IMR-90 (cell line): ENCODE measurements at regions not wholly inside any gene's neighbourhood (a gene's known extent, or its start where the extent isn't known, plus 50 kb on each side); places are given as distances from the start of the nearest gene placed in this dataset.

Source experiments
- ATAC-seq: fragments of 200-7000 bp; cut with Tn5 transposase; 2 replicates; pipeline ENCODE4 v1.9.1; 2020; ENCODE audit warnings: low read depth, mild to moderate bottlenecking, moderate library complexity
- BruUV-seq: library from RNA; stranded (reverse); fragments of 400-500 nt; replicated peaks from 2 replicates; lab custom pipeline; 2021; lab: Mats Ljungman, UMichigan
- CTCF ChIA-PET: fragments of 300-600 bp; formaldehyde crosslinking; extraction: SDS; loops from one replicate; lab custom pipeline; 2021; ENCODE audit warnings: antibody characterized with exemption; lab: Yijun Ruan, JAX
- POLR2A ChIA-PET: fragments of 300-600 bp; sonication (Branson Sonifier 250); formaldehyde crosslinking; loops from one replicate; lab custom pipeline; 2022; ENCODE audit warnings: antibody characterized with exemption; ENCODE audit not compliant: unreplicated experiment; lab: Charles Lee
- DNase-seq: peaks from one replicate; pipeline ENCODE4 v3.0.0; 2013
- H2AFZ ChIP-seq: replicated peaks from 2 replicates; pipeline ENCODE3; 2013; ENCODE audit warnings: low read length, mild to moderate bottlenecking; ENCODE audit not compliant: poor library complexity
- H2AK5ac ChIP-seq: 2 replicates; pipeline ENCODE4 v1.6.1; 2013; ENCODE audit warnings: low read depth, low read length, inconsistent platforms
- H2AK9ac ChIP-seq: replicated peaks from 2 replicates; pipeline ENCODE3; 2013; ENCODE audit warnings: mild to moderate bottlenecking, low read depth, low read length, moderate library complexity; ENCODE audit not compliant: poor library complexity
- H2BK120ac ChIP-seq: 2 replicates; pipeline ENCODE4 v1.6.1; 2013; ENCODE audit warnings: low read depth, low read length, inconsistent platforms
- H2BK15ac ChIP-seq: 3 replicates; pipeline ENCODE4 v1.6.1; 2013; ENCODE audit warnings: low read depth, low read length, inconsistent platforms
- H2BK20ac ChIP-seq: 2 replicates; pipeline ENCODE4 v1.6.1; 2013; ENCODE audit warnings: low read depth, mild to moderate bottlenecking, inconsistent platforms, low read length, moderate library complexity
- H2BK5ac ChIP-seq: 2 replicates; pipeline ENCODE4 v1.6.1; 2013; ENCODE audit warnings: mild to moderate bottlenecking, low read depth, low read length, inconsistent platforms; ENCODE audit not compliant: poor library complexity, severe bottlenecking
- H3K14ac ChIP-seq: replicated peaks from 2 replicates; pipeline ENCODE4 v1.6.1; 2013; ENCODE audit warnings: low read depth, low read length, inconsistent platforms
- H3K18ac ChIP-seq: 2 replicates; pipeline ENCODE4 v1.6.1; 2013; ENCODE audit warnings: low read depth, low read length, control low read depth
- H3K23ac ChIP-seq: 2 replicates; pipeline ENCODE4 v1.6.1; 2013; ENCODE audit warnings: low read depth, low read length, inconsistent platforms
- H3K27ac ChIP-seq: 2 replicates; pipeline ENCODE4 v1.5.1; 2013; ENCODE audit warnings: mild to moderate bottlenecking, control low read depth, low read length; ENCODE audit not compliant: insufficient read depth
- H3K27me3 ChIP-seq: 2 replicates; pipeline ENCODE4 v1.6.1; 2013; ENCODE audit warnings: low read length; ENCODE audit not compliant: control insufficient read depth, insufficient read depth
- H3K36me3 ChIP-seq: 2 replicates; pipeline ENCODE4 v1.6.1; 2013; ENCODE audit warnings: low read length, mixed read lengths; ENCODE audit not compliant: control insufficient read depth, insufficient read depth
- H3K4ac ChIP-seq: 2 replicates; pipeline ENCODE4 v1.6.1; 2013; ENCODE audit warnings: low read depth, low read length, inconsistent platforms
- H3K4me1 ChIP-seq: 2 replicates; pipeline ENCODE4 v1.6.1; 2013; ENCODE audit warnings: low read length, mixed read lengths; ENCODE audit not compliant: control insufficient read depth, insufficient read depth
- H3K4me2 ChIP-seq: 2 replicates; pipeline ENCODE4 v1.6.1; 2013; ENCODE audit warnings: low read depth, mild to moderate bottlenecking, control low read depth, low read length, moderate library complexity
- H3K4me3 ChIP-seq: 2 replicates; pipeline ENCODE4 v1.5.1; 2013; ENCODE audit warnings: low read depth, mild to moderate bottlenecking, control low read depth, low read length, moderate library complexity; ENCODE audit not compliant: insufficient read depth
- H3K56ac ChIP-seq: 2 replicates; pipeline ENCODE4 v1.6.1; 2013; ENCODE audit warnings: low read length, inconsistent platforms; ENCODE audit not compliant: insufficient read depth; ENCODE audit errors: extremely low read depth
- H3K79me1 ChIP-seq, 2 experiments: 2 replicates each; pipeline ENCODE4 v1.6.1; 2013; ENCODE audit warnings: low read length in 2 of 2, inconsistent platforms in 1 of 2, low read depth in 1 of 2
- H3K9ac ChIP-seq: 2 replicates; pipeline ENCODE4 v1.6.1; 2013; ENCODE audit warnings: low read depth, low read length, control low read depth
- H3K9me1 ChIP-seq: 2 replicates; pipeline ENCODE4 v1.6.1; 2013; ENCODE audit warnings: low read length, inconsistent platforms; ENCODE audit not compliant: insufficient read depth
- H3K9me3 ChIP-seq: 2 replicates; pipeline ENCODE4 v1.6.1; 2013; ENCODE audit warnings: low read length; ENCODE audit not compliant: control insufficient read depth, insufficient read depth
- H4K20me1 ChIP-seq: 2 replicates; pipeline ENCODE4 v1.6.1; 2013; ENCODE audit warnings: low read length, inconsistent platforms; ENCODE audit not compliant: insufficient read depth
- H4K5ac ChIP-seq: 2 replicates; pipeline ENCODE4 v1.6.1; 2013; ENCODE audit warnings: mild to moderate bottlenecking, low read depth, low read length, control low read depth
- H4K8ac ChIP-seq, 2 experiments: 2 replicates each; pipeline ENCODE4 v1.6.1; 2013; ENCODE audit warnings: low read depth in 2 of 2, low read length in 2 of 2, control low read depth in 1 of 2, inconsistent platforms in 1 of 2
- H4K91ac ChIP-seq: 2 replicates; pipeline ENCODE4 v1.6.1; 2013; ENCODE audit warnings: low read depth, low read length, inconsistent platforms; ENCODE audit not compliant: insufficient read depth
- BHLHE40 ChIP-seq: fragments of 150-350 bp; IDR thresholded peaks from 2 replicates; pipeline ENCODE4 v1.6.1; 2016; ENCODE audit warnings: mild to moderate bottlenecking, low read depth, low read length
- CEBPB ChIP-seq: IDR thresholded peaks from 2 replicates; pipeline ENCODE4 v1.6.1; 2012; ENCODE audit warnings: low read depth, low read length, improper control_type of control experiment
- MXI1 ChIP-seq: IDR thresholded peaks from 2 replicates; pipeline ENCODE4 v1.6.1; 2012; ENCODE audit warnings: low read depth, mild to moderate bottlenecking, low read length, moderate library complexity, borderline replicate concordance
- NFE2L2 ChIP-seq: fragments of 150-350 bp; IDR thresholded peaks from 2 replicates; pipeline ENCODE4 v1.6.1; 2016; ENCODE audit warnings: low read depth, mild to moderate bottlenecking, low read length
- POLR2A ChIP-seq: IDR thresholded peaks from 2 replicates; pipeline ENCODE4 v1.6.1; 2012; ENCODE audit warnings: mild to moderate bottlenecking, low read depth, low read length
- RAD21 ChIP-seq: IDR thresholded peaks from 2 replicates; pipeline ENCODE4 v1.6.1; 2012; ENCODE audit warnings: low read length, improper control_type of control experiment
- RCOR1 ChIP-seq: IDR thresholded peaks from 2 replicates; pipeline ENCODE4 v1.6.1; 2012; ENCODE audit warnings: mild to moderate bottlenecking, low read length, improper control_type of control experiment; ENCODE audit not compliant: insufficient replicate concordance
- RFX5 ChIP-seq: IDR thresholded peaks from 2 replicates; pipeline ENCODE4 v1.8.0; 2012; ENCODE audit warnings: low read depth, mild to moderate bottlenecking, low read length, moderate library complexity
- WGBS, 2 experiments: methylation state at CpG; one replicate each; pipeline versions ENCODE4 v1.1.5 to v1.1.7; 2013; ENCODE audit warnings: missing lambda C conversion rate in 2 of 2; ENCODE audit not compliant: insufficient read length in 1 of 2; ENCODE audit errors: extremely low coverage in 2 of 2; 5-methylcytosine and 5-hydroxymethylcytosine counted together
- dilution Hi-C: fragments of 300-500 bp; cut with HindIII; formaldehyde crosslinking; loops from one replicate; pipeline ENCODE4 v1.14.3; 2018; ENCODE audit warnings: low sequenced_read_pairs; ENCODE audit not compliant: unreplicated experiment
- in situ Hi-C: fragments of 300-500 bp; cut with MboI; formaldehyde crosslinking; loops from 3 replicates; pipeline ENCODE4 v1.14.3; 2019; ENCODE audit warnings: low sequenced_read_pairs, inconsistent platforms, mixed read lengths
- intact Hi-C: fragments of 100-400 bp; cut with micrococcal nuclease; formaldehyde crosslinking; loops from 2 replicates; pipeline ENCODE4 v1.10.0; 2022
- TF ChIP-seq, protein P1 (sequence below): fragments of 150-350 bp; IDR thresholded peaks from 2 replicates; pipeline ENCODE4 v1.6.1; 2016; ENCODE audit warnings: low read depth, mild to moderate bottlenecking, low read length, moderate library complexity, borderline replicate concordance

DNA sequence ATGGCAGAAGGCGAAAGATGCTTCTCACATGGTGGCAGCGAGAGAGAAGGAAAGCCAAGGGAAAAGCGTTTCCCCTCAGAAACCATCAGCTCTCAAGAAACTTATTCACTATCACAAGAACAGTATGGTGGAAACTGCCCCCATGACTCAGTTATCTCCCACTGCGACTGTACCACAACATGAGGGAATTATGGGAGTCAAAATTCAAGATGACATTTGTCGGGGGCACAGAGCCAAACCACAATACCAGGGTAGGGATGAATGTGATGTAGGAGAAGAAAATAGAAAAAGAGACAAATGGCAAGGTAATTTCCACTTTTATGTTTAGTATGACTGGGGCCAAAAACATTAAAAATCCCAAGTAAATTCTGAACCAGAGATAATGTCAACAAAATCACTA lies 216.8 kb downstream of the TRIM36 start:
- Histone ChIP-seq H3K36me3 (no peaks in the 10 kb centered on the region), H4K20me1 (no peaks in the 10 kb centered on the region), H2AK5ac (no peak overlapping the region), H2BK20ac (no peak overlapping the region), H3K27ac (no peak overlapping the region), H3K9me3 (peaks cover 2% of the 10 kb centered on the region; the same call in 1 of the 2 replicates), H2AFZ (no peak overlapping the region), H3K79me1 (no peaks in the 10 kb centered on the region), H2BK5ac (no peak overlapping the region), H4K91ac (no peak overlapping the region), H3K9ac (no peak overlapping the region), H3K56ac (no peak overlapping the region), H3K14ac (no peak overlapping the region), H3K4me3 (no peak overlapping the region), H3K4me2 (no peak overlapping the region), H3K9me1 (no peaks in the 10 kb centered on the region), H3K23ac (no peak overlapping the region), H3K4ac (no peak overlapping the region), H2BK15ac (no peak overlapping the region), H3K18ac (no peak overlapping the region), H2AK9ac (no peak overlapping the region), H2BK120ac (no peak overlapping the region), H3K27me3 (no peaks in the 10 kb centered on the region), H4K5ac (no peak overlapping the region), H3K4me1 (no peaks in the 10 kb centered on the region), H4K8ac (no peak overlapping the region)
- no CpG with 5 or more reads among the region's 5 CpGs for WGBS, 2 experiments
- dilution Hi-C loops (no loop called here), intact Hi-C loops (no loop called here), in situ Hi-C loops (no loop called here)
- BruUV-seq, result no TSS peak
- TF ChIP-seq NFE2L2, result no peak
- no peak for TF ChIP-seq RAD21
- TF ChIP-seq POLR2A, result no peak
- TF ChIP-seq RCOR1, result no peak
- TF ChIP-seq, protein P1, sequence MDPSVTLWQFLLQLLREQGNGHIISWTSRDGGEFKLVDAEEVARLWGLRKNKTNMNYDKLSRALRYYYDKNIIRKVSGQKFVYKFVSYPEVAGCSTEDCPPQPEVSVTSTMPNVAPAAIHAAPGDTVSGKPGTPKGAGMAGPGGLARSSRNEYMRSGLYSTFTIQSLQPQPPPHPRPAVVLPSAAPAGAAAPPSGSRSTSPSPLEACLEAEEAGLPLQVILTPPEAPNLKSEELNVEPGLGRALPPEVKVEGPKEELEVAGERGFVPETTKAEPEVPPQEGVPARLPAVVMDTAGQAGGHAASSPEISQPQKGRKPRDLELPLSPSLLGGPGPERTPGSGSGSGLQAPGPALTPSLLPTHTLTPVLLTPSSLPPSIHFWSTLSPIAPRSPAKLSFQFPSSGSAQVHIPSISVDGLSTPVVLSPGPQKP, result no peak
- TF ChIP-seq RFX5, result no peak
- no peak for TF ChIP-seq BHLHE40
- no peak for TF ChIP-seq CEBPB
- no peak for TF ChIP-seq MXI1
- ChIA-PET CTCF (no interaction called here), POLR2A (no interaction called here)
- DNase-seq (no peak), ATAC-seq (no peak)
